ENCODE measurements at regions not wholly inside any gene's neighbourhood (a gene's known extent, or its start where the extent isn't known, plus 50 kb on each side); places are given as distances from the start of the nearest gene placed in this dataset.

DNA sequence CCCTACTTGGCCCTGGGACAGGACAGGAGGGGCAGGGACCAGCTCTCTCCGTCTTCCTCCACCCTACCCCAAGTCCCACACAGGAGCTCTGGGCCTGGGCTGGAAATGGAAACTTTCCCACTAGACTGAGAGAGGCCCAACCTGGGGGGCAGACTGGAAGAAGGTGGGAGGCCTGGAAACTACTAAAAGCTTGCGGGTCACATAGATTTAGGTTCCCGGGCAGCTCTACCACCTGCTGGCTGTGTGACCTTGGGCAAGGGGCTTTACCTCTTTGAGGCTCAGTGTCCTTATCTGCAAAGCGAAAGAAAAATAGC lies 49.9 kb upstream of the CCDC174 start:
- H3K36me3 Mint-ChIP-seq (ENCODE audit: low read depth) = no peaks in the 10 kb centered on the region
- intact Hi-C loops (cut with micrococcal nuclease) = no loop called here
- POLR2A ChIA-PET = no interaction called here

More for the DNA sequence above, 49.9 kb upstream of the CCDC174 start:
- H3K4me3 Mint-ChIP-seq = no peak overlapping the region
- peaks cover 5% of the 10 kb centered on the region for H3K4me1 Mint-ChIP-seq (ENCODE audit: low read depth)
- CTCF ChIA-PET = no interaction called here
- H3K27me3 Mint-ChIP-seq = peaks cover 60% of the 10 kb centered on the region
- DNase-seq (no peak), ATAC-seq (no peak)
- no peaks in the 10 kb centered on the region for H3K9me3 Mint-ChIP-seq
- TF ChIP-seq, protein P1, sequence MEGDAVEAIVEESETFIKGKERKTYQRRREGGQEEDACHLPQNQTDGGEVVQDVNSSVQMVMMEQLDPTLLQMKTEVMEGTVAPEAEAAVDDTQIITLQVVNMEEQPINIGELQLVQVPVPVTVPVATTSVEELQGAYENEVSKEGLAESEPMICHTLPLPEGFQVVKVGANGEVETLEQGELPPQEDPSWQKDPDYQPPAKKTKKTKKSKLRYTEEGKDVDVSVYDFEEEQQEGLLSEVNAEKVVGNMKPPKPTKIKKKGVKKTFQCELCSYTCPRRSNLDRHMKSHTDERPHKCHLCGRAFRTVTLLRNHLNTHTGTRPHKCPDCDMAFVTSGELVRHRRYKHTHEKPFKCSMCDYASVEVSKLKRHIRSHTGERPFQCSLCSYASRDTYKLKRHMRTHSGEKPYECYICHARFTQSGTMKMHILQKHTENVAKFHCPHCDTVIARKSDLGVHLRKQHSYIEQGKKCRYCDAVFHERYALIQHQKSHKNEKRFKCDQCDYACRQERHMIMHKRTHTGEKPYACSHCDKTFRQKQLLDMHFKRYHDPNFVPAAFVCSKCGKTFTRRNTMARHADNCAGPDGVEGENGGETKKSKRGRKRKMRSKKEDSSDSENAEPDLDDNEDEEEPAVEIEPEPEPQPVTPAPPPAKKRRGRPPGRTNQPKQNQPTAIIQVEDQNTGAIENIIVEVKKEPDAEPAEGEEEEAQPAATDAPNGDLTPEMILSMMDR (IDR thresholded peaks at IDR 0.05) = no peak
- no peak overlapping the region for H3K27ac Mint-ChIP-seq
